Pancreas (tissue), 10 donors: ENCODE measurements at regions not wholly inside any gene's neighbourhood (a gene's known extent, or its start where the extent isn't known, plus 50 kb on each side); places are given as distances from the start of the nearest gene placed in this dataset.

Experiments
- ATAC-seq, 4 donors: fragments of 200-7000 bp; cut with Tn5 transposase; one replicate each; pipeline versions ENCODE4 v1.8.0 to v1.9.1; 2020; ENCODE audit warnings: mild to moderate bottlenecking in 4 of 4, moderate library complexity in 4 of 4
- DNase-seq, 6 donors: peaks; one replicate each; pipeline ENCODE4 v3.0.0-alpha.2; 2020
- FAIRE-seq: peaks from 2 replicates; lab custom pipeline; 2012; peaks lifted over from hg19 to GRCh38; lab: Jason Lieb, UNC
- H3K27ac ChIP-seq, 4 donors: fragments of 200-600 bp; sonication (generic); 1 replicate in 3 of 4; 2 replicates in 1 of 4; pipeline versions ENCODE4 v1.5.0 to v1.8.0; 2020
- H3K27me3 ChIP-seq, 4 donors: fragments of 200-600 bp; one replicate each; pipeline ENCODE4 v1.8.0; 2021
- H3K36me3 ChIP-seq, 3 donors: fragments of 200-600 bp; sonication (generic) in 1 of 3; one replicate each; pipeline versions ENCODE4 v1.5.0 to v1.8.0; 2020 to 2021
- H3K4me1 ChIP-seq, 3 donors: fragments of 200-600 bp; one replicate each; pipeline ENCODE4 v1.8.0; 2021
- H3K4me3 ChIP-seq, 4 donors: fragments of 200-600 bp; sonication (generic) in 2 of 4; one replicate each; pipeline versions ENCODE4 v1.5.0 to v1.8.0; 2020 to 2021
- H3K9me3 ChIP-seq, 4 donors: fragments of 200-600 bp; one replicate each; pipeline ENCODE4 v1.8.0; 2021
- WGBS, 2 donors: extraction: QIAGEN DNeasy Blood & Tissue Kit; methylation state at CpG; one replicate each; pipeline ENCODE4 v1.1.7; 2013; 5-methylcytosine and 5-hydroxymethylcytosine counted together
- intact Hi-C, 3 donors: fragments of 100-400 bp; cut with DNase I; formaldehyde crosslinking; loops; one replicate each; pipeline versions ENCODE4 v1.11.1 to v1.14.2; 2022
- TF ChIP-seq, protein P1 (sequence below), 4 donors: fragments of 200-600 bp; sonication (generic) in 3 of 4; IDR thresholded peaks; one replicate each; pipeline versions ENCODE4 v1.5.0 to v1.8.0; 2021; ENCODE audit warnings: antibody characterized with exemption in 4 of 4
- donor health status: healthy with polysubstance abuse.
- donor health status: DM: no; HTN: no; CAD: no; lungs with moderate emphysema.
- donor health status: DM: no; HTN: no; CAD: no.
- donor health status: control.
- donor health status: control.
- donor health status: Bipolar disorder and iron deficiency.
- donor health status: DM: yes; HTN: yes; CAD: no.
- donor health status: DM: no; HTN: no; CAD: no.
- donor health status: DM: no; HTN: no; CAD: no.
- donor health status: DM: yes; HTN: yes; CAD: no.

DNA sequence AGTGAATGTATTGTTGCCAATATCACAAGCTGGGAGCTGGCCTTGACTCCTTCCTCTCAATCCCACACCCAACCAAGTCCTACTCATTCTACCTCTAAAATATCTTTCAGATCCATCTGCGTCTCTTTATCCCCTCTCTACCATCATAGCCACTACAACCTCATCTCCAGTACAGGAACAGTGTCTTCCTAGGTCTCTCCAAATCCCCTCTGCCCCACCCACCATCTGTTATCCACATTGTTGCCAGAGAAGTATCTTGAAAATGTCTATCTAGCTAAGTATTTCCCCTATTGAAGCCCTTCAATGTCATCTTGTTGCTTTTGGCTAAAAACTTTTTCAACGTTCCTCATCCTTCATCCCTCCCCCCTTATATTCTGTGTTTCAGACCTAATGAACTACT is 244.7 kb downstream of the C12orf75 start:
- no peaks in the 10 kb centered on the region for H3K27me3 ChIP-seq
- H3K36me3 ChIP-seq: no peaks in the 10 kb centered on the region
- no peaks in the 10 kb centered on the region for H3K4me1 ChIP-seq
- ATAC-seq (no peak), DNase-seq (no peak), FAIRE-seq (no peak)
- intact Hi-C loops: no loop called here
- no peaks in the 10 kb centered on the region for H3K9me3 ChIP-seq
- TF ChIP-seq, protein P1, sequence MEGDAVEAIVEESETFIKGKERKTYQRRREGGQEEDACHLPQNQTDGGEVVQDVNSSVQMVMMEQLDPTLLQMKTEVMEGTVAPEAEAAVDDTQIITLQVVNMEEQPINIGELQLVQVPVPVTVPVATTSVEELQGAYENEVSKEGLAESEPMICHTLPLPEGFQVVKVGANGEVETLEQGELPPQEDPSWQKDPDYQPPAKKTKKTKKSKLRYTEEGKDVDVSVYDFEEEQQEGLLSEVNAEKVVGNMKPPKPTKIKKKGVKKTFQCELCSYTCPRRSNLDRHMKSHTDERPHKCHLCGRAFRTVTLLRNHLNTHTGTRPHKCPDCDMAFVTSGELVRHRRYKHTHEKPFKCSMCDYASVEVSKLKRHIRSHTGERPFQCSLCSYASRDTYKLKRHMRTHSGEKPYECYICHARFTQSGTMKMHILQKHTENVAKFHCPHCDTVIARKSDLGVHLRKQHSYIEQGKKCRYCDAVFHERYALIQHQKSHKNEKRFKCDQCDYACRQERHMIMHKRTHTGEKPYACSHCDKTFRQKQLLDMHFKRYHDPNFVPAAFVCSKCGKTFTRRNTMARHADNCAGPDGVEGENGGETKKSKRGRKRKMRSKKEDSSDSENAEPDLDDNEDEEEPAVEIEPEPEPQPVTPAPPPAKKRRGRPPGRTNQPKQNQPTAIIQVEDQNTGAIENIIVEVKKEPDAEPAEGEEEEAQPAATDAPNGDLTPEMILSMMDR (IDR thresholded peaks at IDR 0.05): no peak
- H3K27ac ChIP-seq: no peak overlapping the region
- no peak overlapping the region for H3K4me3 ChIP-seq
- 70 to 75% methylated on average over 2 of the region's 2 CpGs for WGBS, 2 donors

DNA sequence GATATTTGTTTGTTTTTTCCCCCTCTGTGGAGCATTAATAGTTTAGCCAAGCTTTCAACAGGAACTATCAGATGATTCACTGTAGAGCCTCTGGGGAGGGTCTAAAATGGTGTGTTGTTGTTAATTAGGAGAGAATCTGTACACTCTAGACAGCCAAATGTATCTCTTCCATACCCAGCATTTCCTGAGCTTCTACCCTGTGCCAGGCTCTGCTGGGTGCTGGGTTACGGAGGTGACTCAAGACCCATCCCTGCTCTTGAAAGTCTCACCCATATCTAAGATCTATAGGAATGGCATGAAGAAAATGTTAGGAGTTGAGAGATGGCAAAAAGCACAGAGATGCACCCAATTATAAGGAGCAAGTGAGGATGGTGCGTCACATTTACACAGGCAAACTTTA is 245.8 kb downstream of the C12orf75 start:
- H3K9me3 ChIP-seq: no peaks in the 10 kb centered on the region
- H3K27ac ChIP-seq: no peak overlapping the region
- H3K27me3 ChIP-seq: no peaks in the 10 kb centered on the region
- H3K4me3 ChIP-seq: no peak overlapping the region
- no peak for FAIRE-seq
- no peak for ATAC-seq
- TF ChIP-seq, protein P1 (IDR thresholded peaks at IDR 0.05): no peak
- H3K4me1 ChIP-seq: no peaks in the 10 kb centered on the region
- DNase-seq: no peak
- 87 to 94% methylated on average over 2 of the region's 2 CpGs for whole genome bisulfite sequencing, 2 donors
- no peaks in the 10 kb centered on the region for H3K36me3 ChIP-seq
- intact Hi-C loops: no loop called here

DNA sequence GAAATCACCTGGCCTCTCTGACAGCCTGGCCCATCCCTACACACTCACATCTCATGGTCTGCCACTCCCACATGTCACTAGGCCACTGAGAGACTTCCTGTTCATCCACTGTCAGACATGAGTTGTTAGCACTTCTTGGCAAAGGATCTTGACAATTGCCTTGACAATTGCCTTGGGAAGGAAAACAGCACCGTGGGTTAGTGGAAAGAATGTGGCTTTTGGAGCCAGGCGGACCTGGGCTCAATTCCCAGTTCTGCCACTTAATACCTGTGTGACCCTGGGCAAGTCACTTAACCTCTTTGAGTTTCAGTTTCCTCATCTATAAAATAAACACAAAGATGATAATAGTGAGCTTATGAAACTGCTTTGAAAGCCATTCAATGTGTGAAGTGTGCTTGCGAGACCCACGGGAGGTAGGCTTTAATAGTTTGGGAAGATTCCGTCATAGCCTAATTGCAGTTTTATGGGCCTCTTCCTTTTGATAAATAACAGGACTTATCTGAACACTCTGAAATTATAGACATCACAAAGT is 250.4 kb downstream of the C12orf75 start:
- 52 to 55% methylated on average over 5 of the region's 5 CpGs for WGBS, 2 donors
- intact Hi-C loops: no loop called here
- Histone ChIP-seq H3K4me3 (no peak overlapping the region), H3K9me3 (no peaks in the 10 kb centered on the region), H3K27me3 (no peaks in the 10 kb centered on the region), H3K4me1 (no peaks in the 10 kb centered on the region), H3K36me3 (no peaks in the 10 kb centered on the region), H3K27ac (no peak overlapping the region)
- DNase-seq: no peak
- ATAC-seq: no peak
- no peak for FAIRE-seq
- TF ChIP-seq, protein P1 (IDR thresholded peaks at IDR 0.05): no peak

DNA sequence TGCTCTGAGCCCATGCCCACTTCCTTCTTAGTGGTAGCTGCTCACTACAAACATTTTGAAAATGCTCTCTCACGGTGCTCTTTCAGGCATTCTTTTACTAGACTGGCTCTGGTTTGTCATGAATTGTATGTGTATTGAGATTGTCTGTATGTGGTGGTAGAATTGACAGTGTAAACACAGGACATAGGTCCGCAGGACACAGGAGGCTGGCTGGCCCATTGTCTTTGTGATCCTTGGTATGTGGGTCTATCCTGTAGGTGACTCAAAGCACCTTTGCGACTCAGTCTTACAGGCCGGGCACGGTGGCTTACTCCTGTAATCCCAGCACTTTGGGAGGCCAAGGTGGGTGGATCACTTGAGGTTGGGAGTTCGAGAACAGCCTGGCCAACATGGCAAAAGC is 250.9 kb downstream of the C12orf75 start:
- no peaks in the 10 kb centered on the region for H3K9me3 ChIP-seq
- ATAC-seq: no peak
- TF ChIP-seq, protein P1 (IDR thresholded peaks at IDR 0.05): no peak
- no peaks in the 10 kb centered on the region for H3K4me1 ChIP-seq
- no peak for FAIRE-seq
- H3K36me3 ChIP-seq: no peaks in the 10 kb centered on the region
- H3K4me3 ChIP-seq: no peak overlapping the region
- intact Hi-C loops: no loop called here
- H3K27me3 ChIP-seq: no peaks in the 10 kb centered on the region
- 58 to 66% methylated on average over 6 of the region's 6 CpGs for WGBS, 2 donors
- no peak overlapping the region for H3K27ac ChIP-seq
- no peak for DNase-seq

DNA sequence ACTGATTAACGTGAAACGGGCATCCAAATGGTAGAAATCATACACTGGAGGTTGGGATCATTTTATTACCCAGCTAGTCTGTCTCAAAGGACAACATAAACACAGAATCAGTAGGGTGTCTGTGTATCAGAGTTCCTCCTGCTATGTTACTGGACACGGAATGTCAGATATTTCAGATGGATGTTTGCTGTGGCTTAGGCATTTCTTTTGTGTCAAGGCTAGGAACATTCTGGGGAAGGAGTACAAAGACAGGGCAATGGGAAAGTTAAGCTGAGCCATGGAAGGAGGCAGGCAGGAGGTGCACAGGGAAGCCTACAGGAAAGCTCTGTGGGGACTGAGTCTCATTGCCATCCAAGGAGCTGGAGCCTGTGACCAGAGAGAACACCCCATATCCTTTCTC is 254.6 kb downstream of the C12orf75 start:
- intact Hi-C loops: no loop called here
- FAIRE-seq: no peak

More for the DNA sequence above, 254.6 kb downstream of the C12orf75 start:
- DNase-seq (no peak), ATAC-seq (no peak)
- H3K27ac ChIP-seq: no peak overlapping the region
- WGBS, 2 donors: 62 to 64% methylated on average over 3 of the region's 3 CpGs
- H3K4me1 ChIP-seq: no peaks in the 10 kb centered on the region
- no peaks in the 10 kb centered on the region for H3K27me3 ChIP-seq
- H3K36me3 ChIP-seq: no peaks in the 10 kb centered on the region
- H3K4me3 ChIP-seq: no peak overlapping the region
- no peaks in the 10 kb centered on the region for H3K9me3 ChIP-seq
- TF ChIP-seq, protein P1 (IDR thresholded peaks at IDR 0.05): no peak
